Dermis microvascular lymphatic vessel endothelial cell (primary cell): ENCODE measurements at regions not wholly inside any gene's neighbourhood (a gene's known extent, or its start where the extent isn't known, plus 50 kb on each side); places are given as distances from the start of the nearest gene placed in this dataset.
"Not testable (repeated sequence)": the region's sequence is repeated elsewhere in the genome, so short reads cannot be mapped to it uniquely, and the experiment has no call there.

Experiments used
- DNase-seq, 2 donors: peaks; one replicate each; pipeline versions ENCODE4 v3.0.0 to v3.0.0-alpha.2; 2010; ENCODE audit warnings: low read depth in 2 of 2

DNA sequence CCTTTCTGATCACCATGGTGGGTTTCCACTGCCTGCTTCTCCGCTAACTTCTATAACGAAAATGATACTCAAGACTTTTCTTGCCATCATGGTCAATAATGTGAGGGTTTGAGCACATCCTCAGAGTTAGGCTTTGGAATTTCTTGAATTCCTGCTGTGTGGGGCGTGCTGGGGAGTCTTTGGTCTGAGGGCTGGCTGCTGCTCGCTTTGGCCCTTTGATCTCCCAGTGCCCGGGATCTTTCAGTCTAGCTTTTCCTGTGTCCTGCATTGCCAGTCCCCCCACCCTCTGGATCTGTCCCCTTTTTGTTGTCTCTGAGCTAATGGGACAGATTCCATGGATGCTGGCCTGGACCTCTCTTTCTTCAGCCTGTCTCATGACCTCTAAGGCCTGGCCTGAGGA is 182.6 kb downstream of the NPIPA7 start:
- not testable (repeated sequence) for DNase-seq

DNA sequence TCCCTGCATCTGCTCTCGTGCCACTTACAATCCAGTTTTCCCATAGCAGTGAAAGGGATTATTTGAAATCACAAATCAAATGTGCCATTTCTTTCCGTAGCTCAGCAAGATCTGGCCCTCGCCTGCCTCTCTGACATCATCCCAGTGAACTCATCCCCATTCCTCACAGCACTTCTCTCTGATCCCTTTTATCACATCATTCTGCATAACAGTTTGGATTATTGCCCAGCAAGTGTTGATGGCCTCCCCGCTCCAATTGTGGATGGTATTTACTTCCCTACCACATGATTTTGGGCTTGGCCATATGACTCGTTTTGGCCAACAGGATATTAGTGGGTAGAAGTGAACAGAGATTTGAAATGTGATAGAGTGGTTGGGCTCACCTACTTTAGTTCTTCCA is 185.0 kb downstream of the NPIPA7 start:
- not testable (repeated sequence) for DNase-seq

DNA sequence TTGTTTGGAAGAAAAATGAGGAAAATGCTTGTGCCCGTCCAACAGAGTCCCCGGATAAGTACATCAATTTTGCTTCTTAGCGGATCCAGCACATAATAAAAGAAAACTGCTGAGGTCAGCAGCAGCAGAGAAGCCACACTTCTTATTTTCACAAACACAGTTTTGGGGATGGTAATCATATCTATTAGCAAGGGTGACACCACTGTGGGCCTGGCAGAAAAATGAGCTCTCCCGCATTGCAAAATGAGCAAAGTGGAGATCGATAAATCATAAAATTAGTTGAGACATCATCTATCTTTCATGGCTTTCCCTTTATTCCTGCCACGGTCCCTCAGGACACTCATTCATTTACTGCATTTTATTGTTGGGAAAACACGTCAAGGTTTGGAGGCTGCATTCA is 186.4 kb downstream of the NPIPA7 start:
- not testable (repeated sequence) for DNase-seq

DNA sequence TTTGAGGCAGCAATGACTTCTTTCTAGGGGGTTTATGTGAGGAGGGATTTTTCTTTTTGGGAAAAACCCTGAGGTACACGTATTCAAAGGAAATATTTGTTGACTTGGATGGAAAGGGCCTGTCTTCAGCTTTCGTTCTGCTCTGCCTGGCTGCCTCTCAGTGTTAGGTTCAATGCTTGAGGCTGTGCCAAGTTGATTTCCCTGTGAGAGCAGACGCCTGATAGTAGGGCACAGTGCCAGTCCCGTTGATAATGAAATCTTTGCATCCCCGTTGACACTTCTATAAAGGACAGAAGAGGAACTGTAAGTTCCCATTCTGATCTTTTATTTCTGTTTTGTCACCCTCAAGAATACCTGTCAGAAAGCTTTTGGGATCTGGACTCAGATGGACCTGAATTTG is 191.1 kb downstream of the NPIPA7 start:
- not testable (repeated sequence) for DNase-seq

DNA sequence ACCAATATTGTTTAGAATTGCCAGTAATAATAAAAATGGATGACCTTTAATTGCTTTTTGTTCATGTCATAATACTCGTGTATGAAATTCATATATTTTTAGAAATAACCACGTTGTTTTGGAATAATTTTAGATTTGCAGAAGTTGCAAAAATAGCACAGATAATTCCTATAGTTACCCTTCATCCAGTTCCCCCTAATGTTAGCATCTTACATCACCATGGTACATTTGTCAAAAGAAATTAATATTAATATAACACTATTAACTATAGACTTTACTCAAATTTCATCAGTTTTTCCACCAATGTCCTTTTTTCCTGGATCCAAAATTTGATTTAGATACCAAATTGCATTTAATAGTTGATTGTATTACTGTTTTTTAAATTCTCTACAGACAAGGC is 191.9 kb downstream of the NPIPA7 start:
- DNase-seq = not testable (repeated sequence)

DNA sequence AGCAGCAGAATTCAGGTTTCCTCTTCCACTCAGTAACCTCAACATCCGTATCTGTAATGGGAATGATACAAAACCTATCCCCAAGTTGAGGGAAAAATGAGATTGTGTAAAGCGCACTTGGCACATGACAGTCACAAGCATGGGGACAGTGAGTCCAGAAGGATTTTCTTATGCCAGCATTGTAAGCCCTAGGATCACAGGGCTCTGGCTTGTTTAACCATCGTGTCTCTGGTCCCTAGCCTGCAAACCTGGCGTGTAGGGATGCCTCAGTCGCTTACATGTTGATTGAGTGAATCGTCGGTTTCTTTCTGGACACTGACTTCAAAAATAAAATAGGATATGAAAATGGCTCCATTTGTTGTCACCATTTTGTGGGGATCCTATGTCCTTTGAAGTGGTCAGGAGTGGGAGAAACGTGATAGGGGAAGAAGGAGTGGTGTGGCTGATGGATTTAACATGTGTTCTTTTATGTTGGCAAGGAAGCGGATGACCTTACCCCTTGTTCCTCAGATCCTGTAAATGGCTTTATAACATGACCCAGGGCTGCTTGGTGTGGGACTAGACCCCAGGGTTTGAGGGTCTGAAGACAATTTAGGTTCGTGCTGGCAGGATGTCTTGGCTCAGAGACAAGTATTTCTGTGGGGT is 193.3 kb downstream of the NPIPA7 start:
- DNase-seq = not testable (repeated sequence)

DNA sequence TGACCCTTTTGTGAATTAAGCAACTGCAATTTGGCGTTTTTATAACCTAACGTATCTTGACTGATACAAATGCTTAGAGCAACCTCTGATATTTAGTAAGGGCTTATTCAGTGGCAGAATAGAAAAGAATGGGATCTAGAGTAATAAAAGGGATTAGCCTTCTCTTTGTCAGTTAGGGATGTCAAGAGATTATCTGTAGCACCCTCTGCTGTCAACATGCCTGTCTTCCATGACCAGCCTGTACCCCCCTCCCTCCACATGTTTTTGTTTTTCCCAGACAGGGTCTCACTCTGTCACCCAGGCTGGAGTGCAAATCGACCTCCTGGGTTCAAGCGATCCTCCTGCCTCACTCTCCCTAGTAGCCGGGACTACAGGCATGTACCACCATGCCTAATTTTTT is 198.1 kb downstream of the NPIPA7 start:
- DNase-seq = not testable (repeated sequence)

DNA sequence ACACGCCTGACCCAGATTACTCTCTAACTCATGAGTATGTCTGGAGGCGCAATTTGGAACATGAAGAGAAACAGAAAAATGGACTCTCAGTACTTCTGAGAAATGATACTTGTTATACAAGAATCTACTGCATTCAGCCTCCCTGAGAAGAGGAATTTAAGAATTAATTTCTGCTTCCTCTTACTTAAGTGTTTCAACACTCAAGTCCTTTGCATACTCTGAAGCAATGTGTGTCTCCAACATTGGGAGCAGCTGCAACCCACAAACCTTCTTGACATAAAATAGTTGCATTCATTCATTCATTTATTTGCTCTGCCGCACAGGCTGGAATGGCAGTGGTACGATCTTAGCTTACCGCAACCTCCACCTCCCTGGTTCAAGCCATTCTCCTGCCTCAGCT is 199.8 kb downstream of the NPIPA7 start:
- DNase-seq = no peak

DNA sequence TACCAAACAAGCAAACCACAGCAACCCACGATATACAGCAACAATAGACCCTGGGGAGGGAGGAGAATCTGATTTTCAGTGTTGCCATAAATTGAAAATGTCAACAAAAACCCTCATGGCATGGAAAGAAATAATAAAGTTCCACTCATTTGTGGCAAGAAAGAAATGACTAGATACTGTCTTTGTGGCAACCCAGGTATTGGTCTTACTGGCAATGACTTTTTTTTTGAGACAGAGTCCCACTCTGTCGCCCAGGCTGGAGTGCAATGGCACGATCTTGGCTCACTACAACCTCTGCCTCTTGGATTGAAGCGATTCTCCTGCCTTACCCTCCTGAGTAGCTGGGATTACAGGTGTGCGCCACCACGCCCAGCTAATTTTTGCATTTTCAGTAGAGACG is 204.0 kb downstream of the NPIPA7 start:
- not testable (repeated sequence) for DNase-seq

DNA sequence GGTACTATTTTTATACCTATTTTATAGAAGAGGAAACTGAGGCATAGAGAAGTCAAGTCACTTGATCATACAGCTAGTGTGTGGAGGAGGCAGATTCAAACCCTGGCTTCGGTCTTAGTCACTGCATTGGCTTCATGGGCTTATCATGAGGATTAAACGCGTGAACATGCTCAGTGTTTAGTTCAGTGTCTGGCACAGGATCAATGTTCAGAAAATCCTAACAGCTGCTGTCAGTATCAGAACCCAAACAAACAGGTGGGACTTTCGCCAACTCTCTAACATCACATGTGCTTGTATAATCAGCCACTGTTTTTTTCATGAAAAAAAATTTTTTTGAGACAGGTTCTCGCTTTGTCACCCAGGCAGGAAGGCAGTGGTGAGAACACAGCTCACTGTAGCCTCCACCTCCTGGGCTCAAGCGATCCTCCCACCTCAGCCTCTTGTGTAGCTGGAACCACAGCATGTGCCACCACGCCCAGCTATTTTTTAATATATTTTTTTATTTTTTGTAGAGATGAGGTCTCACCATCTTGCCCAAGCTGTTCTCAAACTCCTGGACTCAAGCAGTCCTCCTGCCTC is 207.2 kb downstream of the NPIPA7 start:
- not testable (repeated sequence) for DNase-seq

DNA sequence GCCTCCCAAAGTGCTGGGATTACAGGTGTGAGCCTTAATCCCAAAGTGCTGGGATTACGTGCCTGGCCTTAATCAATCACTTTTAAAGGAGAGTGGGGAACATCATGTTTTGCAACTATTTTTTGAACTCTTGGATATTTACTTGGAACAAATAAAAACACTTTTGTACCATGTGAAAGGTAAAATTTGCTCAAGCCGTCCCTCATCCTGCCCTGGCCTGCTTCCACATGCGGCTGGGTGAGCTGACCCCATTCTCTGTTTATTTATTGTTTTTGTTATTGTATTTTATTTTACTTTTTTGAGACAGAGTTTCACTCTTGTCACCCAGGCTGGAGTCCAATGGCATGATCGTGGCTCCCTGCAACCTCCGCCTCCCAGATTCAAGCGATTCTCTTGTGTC is 208.0 kb downstream of the NPIPA7 start:
- not testable (repeated sequence) for DNase-seq

DNA sequence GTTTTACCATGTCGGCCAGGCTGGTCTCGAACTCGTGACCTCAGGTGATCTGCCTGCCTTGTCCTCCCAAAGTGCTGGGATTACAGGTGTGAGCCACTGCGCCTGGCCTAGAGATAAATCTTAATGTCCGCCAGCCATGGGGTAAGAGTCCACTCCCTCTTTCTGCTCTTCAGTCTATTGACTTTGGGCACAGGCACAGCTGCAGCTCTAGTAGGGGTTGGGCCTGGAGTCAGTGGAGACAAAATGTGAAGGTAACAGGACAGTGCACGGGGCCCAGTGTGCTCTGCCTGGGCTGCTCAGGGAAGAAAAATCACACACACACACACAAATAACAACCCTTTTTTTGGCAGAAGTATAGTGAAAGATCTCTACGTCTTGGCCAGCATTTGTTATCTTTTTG is 209.5 kb downstream of the NPIPA7 start:
- not testable (repeated sequence) for DNase-seq

DNA sequence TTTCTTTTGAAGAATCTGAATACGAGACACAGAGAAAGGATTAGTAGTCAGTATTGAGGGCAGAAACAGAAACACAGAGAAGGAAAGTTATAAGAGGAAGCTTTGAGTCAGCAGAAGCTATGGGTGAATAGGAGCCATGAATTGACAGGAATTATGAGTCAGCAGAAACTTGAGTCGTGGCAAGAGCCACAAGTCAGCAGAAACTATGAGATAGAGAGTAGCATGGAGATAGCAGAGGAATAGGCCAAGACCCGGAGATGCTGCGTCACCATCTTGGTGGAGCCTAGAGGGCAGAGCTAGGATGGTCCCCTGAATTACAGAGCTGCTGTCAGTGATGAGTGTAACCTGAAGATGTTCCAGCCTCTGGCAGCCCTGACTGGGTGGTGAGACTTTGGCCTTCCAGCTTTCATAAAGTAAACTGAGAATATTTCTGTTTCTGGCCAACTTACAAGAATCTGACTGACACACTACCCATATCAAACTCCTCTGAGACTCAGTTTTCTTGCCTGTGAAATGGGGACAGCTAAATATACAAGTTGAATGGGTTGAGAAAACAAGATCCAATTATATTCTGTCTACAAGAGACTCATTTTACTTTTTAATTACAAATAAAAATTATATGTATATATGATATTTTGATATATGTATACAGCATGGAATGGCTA is 211.8 kb downstream of the NPIPA7 start:
- not testable (repeated sequence) for DNase-seq

DNA sequence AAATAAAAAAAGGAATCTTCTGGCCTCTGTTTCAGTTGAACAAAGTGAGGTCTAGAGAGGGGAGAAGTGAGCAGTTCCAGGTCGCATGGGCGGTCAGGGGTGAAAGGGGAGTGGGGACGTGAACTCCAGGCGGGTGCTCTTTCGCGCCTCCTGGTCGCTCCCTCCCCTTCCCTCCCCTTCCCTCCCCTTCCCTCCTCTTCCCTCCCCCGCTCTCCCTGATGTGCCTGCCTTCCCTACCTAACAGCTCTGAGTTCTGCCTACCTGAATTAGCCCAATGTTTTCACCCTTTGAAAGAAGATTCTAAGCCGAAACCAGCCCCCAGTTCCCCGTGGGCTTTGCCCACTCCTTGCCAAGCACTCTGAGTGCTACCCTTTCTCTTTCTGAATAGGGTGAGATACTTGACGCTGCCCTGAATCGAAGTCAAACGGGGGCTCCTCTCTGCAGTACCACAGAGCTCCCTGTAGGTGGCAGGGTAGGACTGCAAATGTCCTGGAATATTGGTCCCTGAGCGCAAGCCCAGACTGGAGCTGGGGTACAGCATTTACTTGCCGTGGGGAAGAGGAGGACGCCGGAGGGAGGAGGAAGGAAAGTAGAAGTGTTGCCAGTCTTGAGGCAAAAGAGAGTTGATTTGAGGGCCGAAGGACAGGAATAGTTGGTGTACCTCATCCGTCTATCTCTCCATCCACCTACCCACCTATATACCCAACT is 214.4 kb downstream of the NPIPA7 start:
- DNase-seq = not testable (repeated sequence)

DNA sequence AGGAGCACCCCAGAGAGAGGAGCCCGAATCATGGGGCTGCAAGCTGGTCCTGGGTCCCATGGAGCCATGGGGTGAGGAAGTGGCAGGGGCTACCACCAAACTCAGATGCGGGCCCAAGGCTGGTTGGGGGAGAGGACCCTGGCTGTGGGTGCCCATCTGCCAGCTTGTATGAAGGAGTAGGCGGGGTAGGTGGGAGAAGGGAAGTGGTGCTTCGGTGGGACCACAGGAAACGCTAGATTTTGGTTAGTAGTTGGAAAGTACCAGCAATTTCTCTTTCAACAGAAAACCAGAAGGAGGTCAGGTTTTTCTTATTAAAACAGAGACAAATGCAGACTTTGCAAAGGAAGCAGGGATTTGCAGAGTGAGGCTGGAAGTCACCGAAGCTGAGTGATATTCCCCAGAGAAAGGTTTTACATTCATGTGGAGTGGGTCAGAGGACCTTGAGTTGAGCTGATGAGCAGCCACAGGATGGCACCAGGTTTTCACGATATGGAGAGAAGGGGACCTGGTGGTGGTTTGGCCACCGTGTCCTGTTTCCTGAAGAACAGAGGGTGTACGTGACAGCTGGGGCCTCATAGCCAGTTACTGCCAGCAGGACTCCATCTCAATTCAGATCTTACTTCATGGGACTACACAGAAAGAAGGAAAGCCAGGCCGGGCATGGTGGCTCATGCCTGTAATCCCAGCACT is 216.2 kb downstream of the NPIPA7 start:
- not testable (repeated sequence) for DNase-seq

DNA sequence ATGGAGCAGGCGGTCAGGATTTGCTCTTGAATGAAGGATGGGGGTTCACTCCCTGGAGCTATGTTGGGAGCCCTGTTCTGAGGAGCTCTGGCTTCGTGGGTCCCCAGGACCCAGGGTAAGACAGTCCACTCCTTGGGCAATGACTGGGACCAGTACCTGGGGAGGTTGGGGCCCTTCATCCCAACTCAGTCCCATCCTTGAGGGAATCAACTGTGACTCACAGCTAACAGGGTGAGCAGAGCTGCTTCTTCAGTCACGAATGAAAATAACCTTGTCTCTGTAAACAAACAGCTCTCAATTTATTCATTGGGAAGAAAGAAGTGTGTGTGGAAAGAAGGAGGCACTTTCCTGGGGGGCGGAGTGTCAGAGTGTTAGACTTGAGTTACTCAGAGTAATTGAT is 222.3 kb downstream of the NPIPA7 start:
- DNase-seq = not testable (repeated sequence)

DNA sequence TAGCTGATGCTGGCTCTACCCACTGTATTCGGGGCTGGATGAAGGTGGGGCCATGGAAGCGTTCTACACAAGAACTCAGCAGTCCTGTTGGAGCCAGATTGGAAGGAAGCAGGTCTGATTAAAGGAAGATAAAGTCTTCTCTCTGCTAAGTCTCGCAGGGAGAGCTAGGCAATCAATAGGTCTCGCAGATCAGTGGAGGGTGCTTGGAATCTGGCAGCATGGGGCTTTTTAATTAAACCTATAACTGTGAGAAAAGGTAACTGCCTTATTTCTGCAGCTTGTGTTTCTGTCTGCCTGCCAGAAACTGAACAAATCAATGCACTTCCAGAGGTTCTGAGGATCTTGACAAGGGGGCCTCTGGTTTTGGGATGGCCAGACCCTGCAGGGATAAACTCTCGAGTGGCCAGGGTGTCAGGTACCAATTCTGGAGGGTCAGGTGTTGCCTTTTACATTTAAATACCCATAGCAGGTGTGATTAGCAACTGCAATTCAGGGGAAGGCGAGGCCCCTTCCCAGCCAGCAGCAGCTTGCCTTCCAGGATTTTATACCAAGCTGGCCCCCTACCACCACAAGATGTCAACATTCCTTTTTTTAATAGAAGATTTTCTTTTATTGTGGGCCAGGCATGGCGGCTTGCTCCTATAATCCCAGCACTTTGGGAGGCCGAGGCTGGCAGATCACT is 228.6 kb downstream of the NPIPA7 start:
- not testable (repeated sequence) for DNase-seq

DNA sequence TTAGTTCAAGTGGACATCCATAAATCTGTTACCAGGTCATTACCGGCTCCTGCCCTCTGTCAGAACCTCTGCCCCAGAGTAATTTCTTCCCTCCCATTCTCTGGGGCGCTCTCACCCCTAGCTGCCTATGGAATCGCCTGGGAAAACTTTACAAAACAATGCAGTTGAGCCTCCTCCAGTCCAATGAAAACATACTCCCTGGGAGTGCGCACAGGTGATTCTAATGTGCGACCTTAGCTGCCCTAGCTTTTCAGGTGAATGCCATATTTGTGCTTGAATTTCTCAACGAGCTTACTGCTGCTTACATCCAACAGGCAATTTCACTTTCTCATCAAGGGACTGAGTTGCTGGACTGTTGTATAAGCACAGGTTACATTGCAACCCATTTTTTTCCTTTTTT is 230.7 kb downstream of the NPIPA7 start:
- not testable (repeated sequence) for DNase-seq

DNA sequence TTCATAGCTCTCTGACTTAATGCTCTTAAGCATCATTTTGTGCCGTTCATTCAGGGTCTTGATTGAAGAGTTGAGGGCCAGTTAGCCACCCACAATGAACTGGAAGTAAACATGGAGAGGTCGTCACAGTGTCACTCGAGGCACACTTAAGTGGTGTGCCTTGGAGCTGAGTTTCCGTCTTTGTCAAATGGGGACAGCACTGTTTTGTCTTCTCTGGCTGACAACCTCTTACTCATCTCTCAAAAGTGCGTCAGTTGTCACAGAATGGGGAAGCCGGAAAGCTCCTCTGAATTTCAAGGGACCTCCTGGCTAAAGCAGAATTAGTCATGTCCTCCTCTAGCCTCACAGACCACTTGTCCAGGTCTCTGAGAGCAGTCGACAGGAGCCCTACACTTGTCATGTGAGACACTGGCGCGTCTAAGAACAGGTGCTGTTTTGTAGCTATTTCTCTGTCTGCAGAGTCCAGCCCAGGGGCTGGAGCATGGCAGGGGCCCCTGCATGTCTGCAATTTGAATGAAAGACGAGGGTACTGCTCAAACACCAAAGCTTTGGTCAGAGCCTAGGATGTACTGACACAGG is 231.5 kb downstream of the NPIPA7 start:
- peak in 1 of 2 donors; percentile 14 for DNase-seq

DNA sequence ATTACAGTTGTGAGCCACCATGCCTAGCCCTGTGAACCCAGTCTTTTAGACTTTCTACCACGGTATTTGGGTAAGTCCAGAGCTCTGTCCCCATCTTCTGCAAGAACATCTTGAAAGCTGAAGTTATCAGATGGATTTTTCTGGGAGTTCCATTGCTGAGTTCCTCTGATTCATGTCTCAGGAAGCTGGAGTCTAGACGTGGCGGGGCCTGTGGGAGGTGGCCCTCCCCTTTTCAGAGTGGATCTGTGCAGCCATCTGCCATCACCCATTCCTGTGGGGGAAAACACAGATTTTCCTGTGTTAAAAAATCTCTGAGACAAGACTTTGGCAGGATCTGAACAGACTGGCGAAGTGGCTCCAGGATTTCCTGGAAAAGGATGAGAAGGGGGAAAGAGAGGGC is 234.3 kb downstream of the NPIPA7 start:
- DNase-seq = not testable (repeated sequence)

DNA sequence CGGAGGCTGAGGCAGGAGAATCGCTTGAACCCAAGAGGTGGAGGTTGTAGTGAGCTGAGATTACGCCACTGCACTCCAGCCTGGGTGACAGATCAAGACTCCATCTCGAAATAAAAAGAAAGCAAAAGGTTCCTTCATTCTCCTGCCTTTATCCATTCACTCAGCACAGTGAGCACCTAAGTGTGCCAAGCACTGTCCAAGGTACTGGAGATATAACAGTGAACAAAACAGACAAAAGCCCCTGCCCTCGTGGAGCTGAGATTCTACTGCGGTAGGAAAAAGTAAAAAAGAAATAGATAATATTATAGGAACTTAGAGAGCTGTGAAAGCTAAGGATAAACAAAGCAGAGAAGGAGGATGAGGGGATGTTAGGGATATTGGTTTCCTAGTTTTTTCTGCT is 235.5 kb downstream of the NPIPA7 start:
- not testable (repeated sequence) for DNase-seq
